Vagina (tissue), 2 donors: ENCODE measurements at regions not wholly inside any gene's neighbourhood (a gene's known extent, or its start where the extent isn't known, plus 50 kb on each side); places are given as distances from the start of the nearest gene placed in this dataset.

Experiments used
- DNase-seq, 2 donors: peaks; one replicate each; pipeline ENCODE4 v3.0.0-alpha.2; 2017; ENCODE audit errors: extremely low spot score in 2 of 2
- H3K27ac ChIP-seq: fragments of 200-600 bp; sonication (generic); one replicate; pipeline ENCODE4 v1.5.1; 2019
- H3K27me3 ChIP-seq: fragments of 200-600 bp; sonication (generic); one replicate; pipeline ENCODE4 v1.5.1; 2019
- H3K36me3 ChIP-seq, 2 donors: fragments of 200-600 bp; sonication (generic); one replicate each; pipeline ENCODE4 v1.5.1; 2017 to 2019
- H3K4me1 ChIP-seq: fragments of 200-600 bp; sonication (generic); one replicate; pipeline ENCODE4 v1.5.1; 2019
- H3K4me3 ChIP-seq, 2 donors: fragments of 200-600 bp; sonication (generic); 1 replicate in 1 of 2; 2 replicates in 1 of 2; pipeline ENCODE4 v1.5.1; 2016 to 2019
- H3K9me3 ChIP-seq: fragments of 200-600 bp; sonication (generic); one replicate; pipeline ENCODE4 v1.5.1; 2019
- POLR2A ChIP-seq, 2 donors: fragments of 450-650 bp; IDR thresholded peaks; one replicate each; pipeline ENCODE4 v1.6.1; 2017; ENCODE audit warnings: antibody characterized with exemption in 2 of 2, mild to moderate bottlenecking in 2 of 2, moderate library complexity in 2 of 2
- POLR2AphosphoS5 ChIP-seq, 2 donors: sonication (generic); formaldehyde crosslinking; IDR thresholded peaks; one replicate each; pipeline ENCODE4 v1.9.0; 2017; ENCODE audit warnings: antibody characterized with exemption in 2 of 2, mild to moderate bottlenecking in 2 of 2, low read depth in 1 of 2; ENCODE audit not compliant: insufficient read depth in 1 of 2
- intact Hi-C: fragments of 100-400 bp; cut with DNase I; formaldehyde crosslinking; loops from one replicate; pipeline ENCODE4 v1.15.1; 2023
- TF ChIP-seq, protein P1 (sequence below), 3 experiments: fragments of 450-650 bp in 2 of 3; fragments of 200-600 bp in 1 of 3; sonication (generic) in 1 of 3; IDR thresholded peaks; one replicate each; pipeline ENCODE4 v1.5.1; 2017 to 2019; ENCODE audit warnings: antibody characterized with exemption in 3 of 3, mild to moderate bottlenecking in 2 of 3, moderate library complexity in 2 of 3

DNA sequence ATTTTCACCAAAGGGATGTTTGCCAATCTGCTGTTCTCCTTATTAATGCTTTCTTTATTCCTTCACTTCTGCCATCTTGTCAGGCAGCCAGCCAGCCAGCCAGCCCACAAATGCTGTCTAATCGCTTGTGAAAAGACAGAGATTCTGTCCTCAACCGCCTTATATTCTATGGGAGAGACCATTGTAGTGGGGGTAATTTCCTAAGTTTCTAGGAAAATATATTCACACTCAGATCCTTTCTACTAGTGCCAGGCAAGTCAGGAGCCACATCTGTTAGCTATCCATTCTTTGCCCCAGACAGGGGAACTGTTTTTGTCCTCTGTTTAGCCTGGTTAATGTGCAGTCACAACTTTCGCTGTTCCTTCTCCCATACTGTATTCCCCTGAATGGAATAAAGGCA, 1023.1 kb downstream of the ADGRL2 start:
- no peak overlapping the region for H3K27ac ChIP-seq
- H3K4me1 ChIP-seq: no peaks in the 10 kb centered on the region
- no peak overlapping the region for H3K4me3 ChIP-seq
- no peaks in the 10 kb centered on the region for H3K9me3 ChIP-seq
- no peak for DNase-seq
- TF ChIP-seq, protein P1, sequence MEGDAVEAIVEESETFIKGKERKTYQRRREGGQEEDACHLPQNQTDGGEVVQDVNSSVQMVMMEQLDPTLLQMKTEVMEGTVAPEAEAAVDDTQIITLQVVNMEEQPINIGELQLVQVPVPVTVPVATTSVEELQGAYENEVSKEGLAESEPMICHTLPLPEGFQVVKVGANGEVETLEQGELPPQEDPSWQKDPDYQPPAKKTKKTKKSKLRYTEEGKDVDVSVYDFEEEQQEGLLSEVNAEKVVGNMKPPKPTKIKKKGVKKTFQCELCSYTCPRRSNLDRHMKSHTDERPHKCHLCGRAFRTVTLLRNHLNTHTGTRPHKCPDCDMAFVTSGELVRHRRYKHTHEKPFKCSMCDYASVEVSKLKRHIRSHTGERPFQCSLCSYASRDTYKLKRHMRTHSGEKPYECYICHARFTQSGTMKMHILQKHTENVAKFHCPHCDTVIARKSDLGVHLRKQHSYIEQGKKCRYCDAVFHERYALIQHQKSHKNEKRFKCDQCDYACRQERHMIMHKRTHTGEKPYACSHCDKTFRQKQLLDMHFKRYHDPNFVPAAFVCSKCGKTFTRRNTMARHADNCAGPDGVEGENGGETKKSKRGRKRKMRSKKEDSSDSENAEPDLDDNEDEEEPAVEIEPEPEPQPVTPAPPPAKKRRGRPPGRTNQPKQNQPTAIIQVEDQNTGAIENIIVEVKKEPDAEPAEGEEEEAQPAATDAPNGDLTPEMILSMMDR (IDR thresholded peaks at IDR 0.05): no peak
- TF ChIP-seq POLR2A (IDR thresholded peaks at IDR 0.05) (no peak), POLR2AphosphoS5 (IDR thresholded peaks at IDR 0.05; ENCODE audit: insufficient read depth in 1 of 2, low read depth in 1 of 2) (no peak)
- no peaks in the 10 kb centered on the region for H3K27me3 ChIP-seq
- intact Hi-C loops: no loop called here
- no peaks in the 10 kb centered on the region for H3K36me3 ChIP-seq

DNA sequence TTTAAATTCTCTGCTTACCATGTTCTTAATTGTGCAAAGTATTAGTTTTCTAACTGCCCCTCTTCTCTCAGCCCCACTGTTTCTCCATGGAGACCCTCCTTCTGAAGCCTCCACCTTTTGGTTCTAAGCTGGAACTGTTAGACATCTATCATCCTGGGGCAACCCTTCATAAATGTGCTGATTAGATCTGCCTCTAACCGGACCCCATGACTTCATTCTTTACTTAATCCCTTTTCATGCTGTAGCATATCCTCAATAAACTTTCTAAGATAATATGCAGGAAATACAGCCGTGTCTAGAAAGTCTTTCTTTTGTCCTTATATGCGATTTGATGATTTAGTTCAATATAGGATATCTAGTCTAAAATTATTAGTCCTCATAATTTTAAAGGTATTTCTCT, 1020.1 kb downstream of the ADGRL2 start:
- no peak for DNase-seq
- Histone ChIP-seq H3K9me3 (no peaks in the 10 kb centered on the region), H3K27ac (no peak overlapping the region), H3K4me3 (no peak overlapping the region), H3K27me3 (no peaks in the 10 kb centered on the region), H3K4me1 (no peaks in the 10 kb centered on the region), H3K36me3 (no peaks in the 10 kb centered on the region)
- TF ChIP-seq POLR2A (IDR thresholded peaks at IDR 0.05): no peak
- TF ChIP-seq, protein P1 (IDR thresholded peaks at IDR 0.05): no peak
- no peak for TF ChIP-seq POLR2AphosphoS5 (IDR thresholded peaks at IDR 0.05; ENCODE audit: insufficient read depth in 1 of 2, low read depth in 1 of 2)
- intact Hi-C loops: no loop called here

DNA sequence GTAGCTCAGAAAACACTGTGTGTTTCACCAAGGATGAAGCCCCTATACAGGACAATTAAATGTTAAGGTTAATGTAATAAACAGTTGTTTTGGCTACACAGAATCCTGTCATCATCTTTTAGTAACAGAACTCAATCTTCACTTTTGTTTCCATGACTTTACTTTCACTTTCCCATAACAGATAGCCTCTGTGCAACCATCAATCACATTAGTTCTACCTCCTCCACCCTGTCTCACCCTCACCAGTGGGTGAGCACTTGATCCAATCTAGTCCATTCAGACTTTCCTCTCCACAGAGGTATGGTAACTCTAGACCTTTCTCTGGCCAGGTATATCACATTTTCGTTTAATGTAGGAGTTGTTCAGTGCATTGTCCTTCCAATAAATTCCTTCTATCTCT, 1018.5 kb downstream of the ADGRL2 start:
- DNase-seq: no peak
- H3K4me3 ChIP-seq: no peak overlapping the region
- no peaks in the 10 kb centered on the region for H3K36me3 ChIP-seq
- no peaks in the 10 kb centered on the region for H3K4me1 ChIP-seq
- no peaks in the 10 kb centered on the region for H3K27me3 ChIP-seq
- H3K27ac ChIP-seq: no peak overlapping the region
- no peak for TF ChIP-seq POLR2AphosphoS5 (IDR thresholded peaks at IDR 0.05; ENCODE audit: insufficient read depth in 1 of 2, low read depth in 1 of 2)
- TF ChIP-seq POLR2A (IDR thresholded peaks at IDR 0.05): no peak
- TF ChIP-seq, protein P1 (IDR thresholded peaks at IDR 0.05): no peak
- no peaks in the 10 kb centered on the region for H3K9me3 ChIP-seq
- intact Hi-C loops: no loop called here

DNA sequence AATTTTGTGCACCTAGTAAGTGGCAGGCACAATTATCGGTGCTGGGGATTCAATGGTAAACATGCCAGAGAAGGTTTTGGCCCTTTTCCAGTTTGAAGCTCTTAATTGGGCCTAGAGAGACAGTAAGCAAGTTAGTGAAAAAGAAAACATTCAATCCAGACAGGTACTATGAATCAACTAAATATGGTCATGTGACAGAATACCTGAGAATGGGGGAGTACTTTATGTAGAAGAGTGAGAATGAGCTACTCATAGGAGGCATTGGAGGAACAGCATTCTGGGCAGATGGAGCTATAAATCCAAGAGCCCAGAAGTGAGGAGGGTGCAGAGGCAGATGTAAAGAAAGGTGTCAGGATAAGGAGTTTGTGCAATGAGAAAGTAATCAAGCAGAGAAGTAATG, 1017.9 kb downstream of the ADGRL2 start:
- no peaks in the 10 kb centered on the region for H3K4me1 ChIP-seq
- DNase-seq: no peak
- no peak overlapping the region for H3K27ac ChIP-seq
- no peaks in the 10 kb centered on the region for H3K27me3 ChIP-seq
- intact Hi-C loops: no loop called here
- TF ChIP-seq POLR2A (IDR thresholded peaks at IDR 0.05) (no peak), POLR2AphosphoS5 (IDR thresholded peaks at IDR 0.05; ENCODE audit: insufficient read depth in 1 of 2, low read depth in 1 of 2) (no peak)
- TF ChIP-seq, protein P1 (IDR thresholded peaks at IDR 0.05): no peak
- H3K36me3 ChIP-seq: no peaks in the 10 kb centered on the region
- H3K9me3 ChIP-seq: no peaks in the 10 kb centered on the region
- H3K4me3 ChIP-seq: no peak overlapping the region

DNA sequence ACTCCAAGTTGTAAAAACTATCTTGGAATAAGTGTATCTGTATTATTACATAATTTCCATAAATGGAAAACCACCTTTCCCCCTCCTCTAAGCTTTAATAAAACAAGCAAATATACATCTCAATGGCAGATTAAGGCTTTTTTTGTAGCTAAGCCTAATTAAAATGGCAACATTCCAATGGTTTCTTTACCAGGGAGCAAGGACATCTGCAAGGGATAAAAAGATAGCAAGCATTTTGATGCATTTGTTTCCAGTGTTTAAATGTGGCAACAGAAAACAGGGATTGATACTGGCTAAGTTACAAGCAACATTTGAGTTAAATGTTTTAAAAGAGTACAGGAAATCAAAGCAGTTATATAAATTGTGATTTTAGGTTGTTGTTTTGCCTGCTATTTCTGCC, 1012.7 kb downstream of the ADGRL2 start:
- TF ChIP-seq POLR2A (IDR thresholded peaks at IDR 0.05) (no peak), POLR2AphosphoS5 (IDR thresholded peaks at IDR 0.05; ENCODE audit: insufficient read depth in 1 of 2, low read depth in 1 of 2) (no peak)
- TF ChIP-seq, protein P1 (IDR thresholded peaks at IDR 0.05): no peak
- no peak for DNase-seq
- Histone ChIP-seq H3K4me3 (no peak overlapping the region), H3K4me1 (no peaks in the 10 kb centered on the region), H3K9me3 (no peaks in the 10 kb centered on the region), H3K27ac (no peak overlapping the region), H3K27me3 (no peaks in the 10 kb centered on the region), H3K36me3 (no peaks in the 10 kb centered on the region)
- intact Hi-C loops: no loop called here
